GM11168 (cell line): ENCODE measurements at regions not wholly inside any gene's neighbourhood (a gene's known extent, or its start where the extent isn't known, plus 50 kb on each side); places are given as distances from the start of the nearest gene placed in this dataset.
"Not testable (repeated sequence)": the region's sequence is repeated elsewhere in the genome, so short reads cannot be mapped to it uniquely, and the experiment has no call there.

ENCODE experiments used
- in situ Hi-C: fragments of 300-500 bp; cut with MboI; formaldehyde crosslinking; loops from one replicate; pipeline ENCODE4 v1.12.0; 2022; ENCODE audit warnings: low sequenced_read_pairs; ENCODE audit not compliant: unreplicated experiment

DNA sequence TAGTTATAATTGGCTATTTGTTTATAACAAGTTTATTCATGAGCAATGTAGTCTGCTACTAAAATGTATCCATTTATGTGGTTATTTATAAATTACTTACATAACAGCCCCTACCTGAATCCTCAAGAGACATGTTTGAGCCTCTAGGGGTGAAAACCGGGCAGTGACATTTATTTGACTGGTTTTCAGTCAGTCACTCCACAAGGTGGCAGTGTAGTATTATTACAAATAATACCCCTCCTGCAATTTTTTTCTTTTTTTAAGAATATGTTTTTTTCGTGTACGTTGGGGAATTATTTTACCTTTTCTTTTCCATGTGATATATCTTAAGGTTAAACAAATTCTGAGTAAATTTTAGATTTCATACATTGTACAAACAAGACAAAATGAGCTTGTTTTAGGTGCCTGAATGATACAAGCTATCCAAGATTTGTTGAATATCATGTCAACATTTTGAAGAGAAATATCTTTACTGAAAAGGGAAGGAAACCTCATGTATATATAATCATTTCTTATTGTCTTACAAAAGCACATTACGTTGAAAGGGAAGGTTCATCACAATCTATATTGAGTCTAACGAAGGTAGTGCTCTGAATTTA is 598.7 kb upstream of the TECRL start:
- in situ Hi-C loops = no loop called here

DNA sequence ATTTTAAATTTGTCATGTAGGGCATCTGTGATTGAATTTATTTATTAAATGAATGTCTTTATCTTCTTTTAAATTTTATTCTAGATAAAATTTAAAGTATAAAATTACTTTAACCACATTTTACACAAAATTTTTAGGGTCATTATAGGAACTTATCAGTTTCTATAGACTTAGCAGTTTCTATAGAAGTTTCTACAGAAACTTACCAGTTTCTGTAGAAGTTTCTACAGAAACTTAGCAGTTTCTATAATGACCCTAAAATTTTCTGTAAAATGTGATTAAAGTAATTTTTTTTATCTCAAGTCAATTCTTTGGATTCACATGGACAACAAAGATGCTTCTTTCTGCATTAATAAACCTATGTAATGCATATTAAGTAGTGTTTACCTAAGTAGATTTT is 565.9 kb upstream of the TECRL start:
- in situ Hi-C loops = no loop called here

DNA sequence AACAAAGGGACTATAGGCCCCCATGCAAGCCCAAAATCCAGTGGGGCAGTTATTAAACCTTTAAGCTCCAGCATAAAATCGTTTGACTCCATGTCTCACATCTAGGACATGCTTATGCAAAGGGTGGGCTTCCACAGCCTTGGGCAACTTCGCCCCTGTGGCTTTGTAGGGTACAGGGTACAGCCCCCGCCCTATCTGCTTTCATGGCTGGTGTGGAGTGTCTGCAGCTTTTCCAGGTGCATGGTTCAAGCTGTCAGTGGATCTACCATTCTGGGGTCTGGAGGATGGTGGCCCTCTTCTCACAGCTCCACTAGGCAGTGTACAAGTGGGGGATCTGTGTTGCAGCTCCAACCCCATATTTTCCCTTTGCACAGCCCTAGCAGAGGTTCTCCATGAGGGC is 559.8 kb upstream of the TECRL start:
- in situ Hi-C loops = no loop called here

DNA sequence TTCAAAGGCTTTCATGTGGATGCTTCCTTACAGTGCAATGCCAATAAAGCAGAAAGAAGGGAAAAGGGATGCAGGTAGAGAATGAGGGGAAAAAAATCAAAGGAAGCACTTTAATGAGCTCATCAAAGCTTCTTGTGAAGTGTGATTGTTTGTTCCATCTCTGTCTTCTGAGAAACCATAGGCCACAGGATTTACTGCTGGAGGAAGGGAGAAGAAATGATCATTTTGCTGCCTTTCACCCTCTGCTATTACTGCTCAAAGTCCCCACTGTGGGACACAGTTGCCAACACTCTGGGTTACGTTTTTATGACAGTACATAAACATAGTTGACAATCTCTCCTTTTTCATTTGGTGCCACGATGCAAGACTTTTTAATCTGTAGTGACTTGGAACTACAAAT is 558.0 kb upstream of the TECRL start:
- in situ Hi-C loops = no loop called here

DNA sequence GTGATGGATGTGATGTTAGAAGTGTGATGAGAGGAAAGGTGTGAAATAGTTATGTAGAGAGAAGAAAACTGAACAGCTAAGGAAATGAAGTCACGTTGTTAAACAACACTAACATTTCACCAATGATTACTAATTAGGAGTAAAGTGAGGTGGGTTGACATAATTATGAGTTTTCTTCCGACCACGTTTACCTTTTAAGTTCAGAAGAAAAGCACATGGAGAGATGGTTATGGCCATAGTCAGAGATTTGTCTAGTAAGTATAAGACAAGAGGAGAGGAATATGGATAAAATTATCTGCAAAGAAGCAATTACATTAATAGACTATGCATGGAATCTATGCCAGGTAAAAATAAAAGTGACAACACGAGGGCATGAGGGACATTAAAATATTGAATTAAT is 551.3 kb upstream of the TECRL start:
- in situ Hi-C loops = no loop called here

DNA sequence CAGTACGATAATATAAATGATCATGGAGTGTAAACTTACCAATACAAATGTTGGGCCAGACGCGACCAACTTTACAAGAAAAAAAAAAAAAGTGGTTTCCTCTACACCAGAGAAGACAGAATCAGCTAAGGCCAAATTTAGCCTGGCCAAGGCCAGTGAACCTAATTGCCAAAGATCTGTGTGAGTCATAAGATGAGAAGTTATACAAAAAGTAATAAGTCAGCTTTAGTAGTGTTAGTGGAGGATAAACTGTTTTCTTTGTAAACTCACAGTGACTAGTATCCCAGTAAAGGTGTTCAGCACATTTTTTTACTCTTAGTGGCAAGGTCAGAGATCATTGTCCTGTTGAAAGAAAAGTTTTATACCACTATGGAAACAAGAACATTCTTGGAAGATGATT is 531.4 kb upstream of the TECRL start:
- in situ Hi-C loops = no loop called here

DNA sequence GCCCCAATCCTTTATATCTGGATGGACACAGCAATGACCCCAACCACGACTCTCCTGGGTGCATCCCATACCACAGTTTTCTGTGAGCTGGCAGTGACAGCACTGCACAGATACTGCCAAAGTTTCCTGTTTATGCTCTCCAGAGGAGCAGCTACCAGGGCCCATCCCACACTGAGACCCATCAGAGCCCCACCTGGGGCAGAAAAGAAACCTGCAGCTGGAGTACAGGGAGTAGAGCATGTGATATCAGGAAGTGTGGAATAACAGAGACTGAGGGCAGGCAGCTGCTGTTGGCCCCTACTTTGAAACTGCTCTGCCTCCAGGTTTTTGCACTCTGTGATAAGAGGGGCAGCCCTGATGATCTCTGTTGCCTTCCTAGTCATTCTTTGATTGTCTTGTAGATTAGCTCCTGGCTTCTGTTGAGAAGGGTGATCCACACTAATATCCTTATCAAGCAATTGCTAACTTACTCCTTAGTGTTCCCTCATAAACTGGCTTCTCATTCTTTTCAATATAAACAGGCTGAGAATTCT is 526.3 kb upstream of the TECRL start:
- in situ Hi-C loops = no loop called here

DNA sequence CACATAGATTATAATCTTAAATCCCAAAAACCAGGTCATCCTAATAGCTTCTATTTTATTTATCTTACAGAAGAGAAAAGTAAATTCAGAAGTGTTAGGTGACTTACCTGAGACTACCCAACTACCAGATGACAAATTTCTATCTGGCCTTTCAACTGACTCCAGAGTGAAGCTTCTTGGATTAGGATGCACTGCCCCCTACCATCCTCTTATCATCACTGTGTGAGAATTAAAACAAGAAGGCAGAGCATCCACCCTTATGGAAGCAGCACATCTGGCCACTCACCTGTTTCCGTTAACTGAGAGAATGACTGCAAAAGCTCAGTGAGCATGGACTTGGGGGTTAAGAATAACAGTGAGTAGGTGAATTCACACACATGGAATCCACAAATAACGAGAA is 502.6 kb upstream of the TECRL start:
- in situ Hi-C loops = no loop called here

DNA sequence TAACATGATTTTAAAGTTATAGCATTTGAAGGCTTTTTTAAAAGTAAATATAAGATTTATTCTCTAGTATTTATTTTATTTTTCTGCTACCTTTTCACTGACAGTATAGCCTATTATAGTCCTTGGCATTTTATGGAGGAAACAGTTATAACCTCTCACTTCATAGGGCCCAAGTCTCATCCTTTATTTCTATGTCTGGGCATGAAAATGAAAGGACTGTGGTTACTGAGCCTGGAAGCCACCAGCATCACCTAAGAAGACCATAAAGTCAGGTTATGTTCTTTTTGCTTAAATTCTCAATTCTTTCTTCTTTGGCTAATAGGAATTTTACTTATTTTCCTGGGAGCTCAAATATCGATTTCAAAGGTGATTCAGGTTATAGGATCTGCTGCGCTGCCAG is 494.7 kb upstream of the TECRL start:
- in situ Hi-C loops = no loop called here

DNA sequence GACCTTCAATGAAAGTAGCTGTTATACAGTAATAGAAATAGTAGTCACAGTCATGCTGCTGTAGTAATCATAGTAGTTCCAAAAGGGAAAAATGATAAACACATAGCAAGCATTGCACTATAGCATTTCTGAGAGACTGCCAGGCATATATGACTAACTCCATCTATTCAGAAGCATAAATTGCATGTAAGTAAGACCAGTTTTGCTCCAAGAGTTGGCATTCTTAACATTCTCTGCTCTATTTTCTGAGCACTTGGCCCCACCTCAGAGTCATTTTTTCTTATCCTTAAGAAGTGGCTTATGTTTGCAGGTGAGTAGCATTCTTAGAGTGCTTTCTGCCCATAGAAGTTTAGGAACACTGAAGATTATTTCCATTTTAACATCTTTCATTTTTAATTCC is 490.3 kb upstream of the TECRL start:
- in situ Hi-C loops = no loop called here

DNA sequence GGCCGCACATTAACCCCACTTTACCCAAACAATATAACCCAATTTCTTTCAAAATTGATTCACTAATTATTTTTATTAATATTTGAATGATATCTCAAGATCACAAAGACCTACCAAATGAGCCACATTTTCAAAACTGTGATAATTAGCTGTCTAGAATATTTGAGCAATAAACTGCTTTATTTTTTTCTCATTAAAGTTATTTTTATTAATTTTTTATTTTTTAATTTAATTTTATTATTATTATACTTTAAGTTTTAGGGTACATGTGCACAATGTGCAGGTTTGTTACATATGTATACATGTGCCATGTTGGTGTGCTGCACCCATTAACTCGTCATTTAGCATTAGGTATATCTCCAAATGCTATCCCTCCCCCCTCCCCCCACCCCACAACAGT is 489.8 kb upstream of the TECRL start:
- in situ Hi-C loops = not testable (repeated sequence)

DNA sequence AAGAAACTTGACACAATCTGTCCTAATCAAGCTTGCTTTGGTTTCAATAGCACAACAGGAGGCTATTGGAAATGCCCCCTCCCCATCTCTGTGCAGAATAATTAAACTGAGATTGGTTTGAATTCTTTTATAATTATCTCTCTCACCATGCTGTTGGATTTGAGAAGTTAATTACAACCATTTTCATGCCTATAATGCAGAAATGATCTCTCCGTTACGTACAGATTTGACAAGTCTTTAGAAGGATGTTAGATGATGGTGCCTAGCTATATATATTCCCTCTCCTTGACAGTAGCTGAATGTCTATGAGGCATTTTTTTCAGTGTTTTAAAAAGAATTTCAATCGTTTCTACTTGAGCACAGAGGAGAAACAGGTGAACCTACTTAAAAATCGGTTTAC is 488.4 kb upstream of the TECRL start:
- in situ Hi-C loops = no loop called here

DNA sequence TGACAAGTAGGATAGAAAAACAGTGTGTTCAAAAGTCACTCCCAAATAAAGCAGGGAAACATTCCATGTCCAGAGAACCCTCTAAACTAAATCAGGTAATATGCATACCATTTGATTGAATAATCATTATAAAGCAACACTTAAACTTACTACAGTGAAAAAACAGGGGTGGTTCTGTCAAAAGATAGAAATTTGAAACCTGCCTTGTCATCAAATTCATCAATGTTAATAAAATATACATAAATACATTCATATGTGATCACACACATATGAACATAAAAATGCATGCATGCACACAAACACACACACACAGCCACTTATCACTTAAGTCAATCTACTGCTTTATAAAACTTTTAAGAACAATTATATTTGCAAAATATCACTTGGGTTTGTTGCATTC is 485.8 kb upstream of the TECRL start:
- in situ Hi-C loops = no loop called here

DNA sequence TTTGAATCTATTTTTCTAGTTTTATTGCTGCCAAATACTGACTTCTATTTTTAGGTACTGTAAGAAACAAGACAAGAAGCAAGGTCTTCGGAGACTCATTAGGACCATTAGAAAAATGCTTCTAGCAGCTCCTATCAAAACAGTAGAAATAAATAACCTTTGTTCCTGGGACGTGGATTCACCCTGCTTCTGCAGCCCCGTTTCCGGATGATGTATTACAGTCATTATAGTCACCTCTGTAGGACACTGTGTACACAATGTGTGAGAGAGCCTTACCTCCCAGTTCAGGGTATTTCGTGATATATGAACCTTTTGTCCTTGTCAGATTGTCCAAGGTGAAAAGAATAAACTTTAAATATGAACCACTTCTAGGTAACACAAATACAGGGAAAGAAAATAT is 484.0 kb upstream of the TECRL start:
- in situ Hi-C loops = no loop called here

DNA sequence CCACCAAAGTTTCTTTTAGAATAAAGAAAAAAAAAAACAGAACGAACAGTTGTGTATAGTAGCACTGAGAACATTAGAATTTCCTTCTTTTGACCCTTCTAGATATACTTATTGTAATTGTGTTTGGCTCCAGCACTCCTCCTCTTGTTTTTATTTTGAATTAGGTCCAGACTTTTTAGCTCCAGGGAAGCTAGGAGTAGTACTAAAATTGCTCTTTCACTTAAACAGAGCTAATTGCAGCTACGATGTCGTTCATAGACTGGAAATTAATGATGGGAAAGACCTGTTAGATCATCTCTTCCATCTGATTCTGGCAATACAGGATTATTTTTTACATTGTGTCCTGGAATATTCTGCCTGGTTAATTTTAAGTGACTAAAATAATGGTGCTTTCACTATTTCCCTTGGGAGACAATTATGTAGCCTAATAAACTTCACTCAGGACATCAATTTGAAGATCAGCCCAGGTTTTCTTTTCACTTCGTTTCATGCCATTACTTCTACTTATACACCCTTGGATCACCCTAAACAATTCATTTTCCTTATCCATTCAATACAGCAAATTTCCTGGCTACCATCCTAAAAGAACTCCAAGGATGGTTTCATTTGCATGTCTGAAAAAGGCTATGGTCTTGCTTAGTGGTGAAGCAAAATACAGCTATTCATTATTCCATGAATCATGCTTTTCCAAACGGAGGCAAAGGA is 480.8 kb upstream of the TECRL start:
- in situ Hi-C loops = no loop called here

DNA sequence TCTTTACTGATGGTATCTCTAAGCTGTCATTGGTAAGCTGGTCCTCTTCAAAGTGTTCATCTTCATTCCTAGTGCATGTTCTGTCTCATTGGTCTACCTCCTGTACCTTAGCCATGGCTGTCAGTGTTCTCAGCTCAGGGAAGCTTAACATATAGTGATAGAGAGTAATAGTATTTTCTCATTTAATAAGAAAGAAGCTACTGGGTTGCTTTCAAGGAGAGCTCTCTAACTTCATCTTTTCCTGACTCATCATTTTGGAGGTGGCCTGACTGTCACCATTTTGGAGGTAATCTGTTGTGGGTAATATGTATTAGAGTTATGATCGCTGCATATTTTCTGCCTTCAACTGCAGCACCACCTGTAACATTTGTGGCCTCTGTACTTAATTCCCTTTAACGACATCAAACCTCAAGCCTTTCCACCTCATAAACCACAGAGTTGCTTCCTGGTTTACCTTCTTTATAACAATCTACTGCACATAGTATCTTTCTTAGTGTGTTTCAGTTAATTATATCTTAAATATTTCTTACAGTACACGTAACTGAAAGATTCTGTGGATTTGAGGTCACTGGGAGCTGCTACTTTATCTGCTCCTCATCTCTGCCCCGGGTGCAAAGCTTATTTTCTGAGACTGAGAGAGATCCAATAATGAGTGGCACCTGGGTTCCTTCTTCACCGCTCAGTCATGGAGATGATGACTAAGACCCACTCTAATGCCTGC is 474.0 kb upstream of the TECRL start:
- in situ Hi-C loops = no loop called here

DNA sequence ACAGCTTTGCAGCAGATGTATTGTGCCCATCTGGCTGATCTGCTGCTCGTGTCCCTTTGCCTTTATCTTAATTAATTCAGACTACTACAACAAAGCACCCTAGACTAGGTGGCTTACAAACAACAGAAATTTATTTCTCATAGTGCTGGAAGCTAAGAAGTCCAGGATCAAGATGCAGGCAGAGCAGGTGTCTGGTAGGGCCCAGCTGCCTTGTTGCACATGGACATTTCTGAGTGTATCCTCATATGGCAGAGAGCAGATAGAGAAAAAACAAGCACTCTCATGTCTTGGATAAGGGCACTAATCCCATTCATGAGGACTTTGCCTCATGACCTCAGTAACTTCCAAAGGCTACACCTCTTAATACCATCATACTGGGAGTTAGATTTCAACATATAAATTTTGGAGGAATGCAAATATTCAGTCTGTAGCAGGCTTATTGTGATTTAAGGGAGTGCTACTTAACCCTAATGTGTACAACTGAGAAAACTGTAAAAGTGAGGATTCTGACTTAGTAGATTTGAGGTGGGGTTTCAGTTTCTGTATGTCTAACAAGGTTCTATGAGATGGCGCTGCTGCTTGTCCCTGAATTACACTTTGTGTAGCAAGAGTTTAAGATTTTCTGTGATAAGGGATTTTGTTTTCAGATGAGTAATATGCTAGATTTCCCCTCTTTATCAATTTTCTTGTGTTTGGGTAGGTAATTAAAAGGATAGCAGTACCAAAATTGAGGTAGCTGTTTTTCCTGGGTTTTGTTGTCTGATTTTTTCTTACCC is 473.2 kb upstream of the TECRL start:
- in situ Hi-C loops = no loop called here

DNA sequence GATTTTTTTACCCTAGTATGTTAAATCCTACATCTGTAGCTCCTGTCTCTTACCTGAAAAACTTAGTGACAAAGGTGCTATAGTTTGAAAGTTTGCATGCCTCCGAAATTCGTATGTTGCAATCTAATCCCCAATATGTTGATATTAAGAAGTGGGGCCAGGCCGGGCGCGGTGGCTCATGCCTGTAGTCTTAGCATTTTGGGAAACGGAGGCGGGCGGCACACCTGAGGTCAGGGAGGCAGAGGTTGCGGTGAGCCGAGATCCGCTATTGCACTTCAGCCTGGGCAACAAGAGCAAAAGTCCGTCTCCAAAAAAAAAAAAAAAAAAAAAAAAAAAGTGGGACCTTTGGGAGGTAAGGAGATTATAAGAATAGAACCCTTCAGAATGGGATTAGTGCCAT is 471.3 kb upstream of the TECRL start:
- in situ Hi-C loops = no loop called here

DNA sequence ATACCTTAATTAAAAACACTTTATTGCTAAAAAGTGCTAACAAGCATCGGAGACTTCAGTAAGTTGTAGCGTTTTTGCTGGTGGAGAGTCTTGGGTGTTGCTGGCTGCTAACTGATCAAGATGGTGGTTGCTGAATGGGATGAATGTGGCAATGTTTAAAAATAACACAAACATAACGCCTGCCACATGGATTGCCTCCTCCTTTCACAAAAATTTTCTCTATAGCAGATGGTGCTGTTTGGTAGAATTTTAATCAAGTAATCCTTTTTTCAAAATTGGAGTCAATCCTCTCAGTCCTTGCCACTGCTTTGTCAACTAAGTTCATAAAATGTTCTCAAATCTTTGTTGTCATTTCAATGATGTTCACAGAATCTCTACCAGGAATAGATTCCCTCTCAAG is 466.8 kb upstream of the TECRL start:
- in situ Hi-C loops = no loop called here

DNA sequence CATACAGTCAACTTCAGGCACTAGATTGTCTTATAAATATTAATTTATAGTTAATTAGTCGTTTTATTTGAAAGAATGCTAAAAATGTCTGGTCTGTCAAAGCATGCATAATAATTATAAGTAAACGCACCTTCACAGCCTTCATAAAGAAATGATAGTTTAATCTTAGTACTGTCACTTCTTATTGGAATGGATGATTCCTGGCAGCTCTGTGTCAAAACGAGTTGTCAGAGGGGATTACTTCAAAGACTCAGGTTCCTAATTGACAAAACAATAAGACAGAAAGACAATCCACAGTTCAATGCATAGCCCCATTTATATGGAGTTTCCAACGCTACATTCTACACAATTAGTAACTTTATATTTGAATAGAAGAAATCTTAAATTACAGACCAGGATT is 461.3 kb upstream of the TECRL start:
- in situ Hi-C loops = no loop called here

DNA sequence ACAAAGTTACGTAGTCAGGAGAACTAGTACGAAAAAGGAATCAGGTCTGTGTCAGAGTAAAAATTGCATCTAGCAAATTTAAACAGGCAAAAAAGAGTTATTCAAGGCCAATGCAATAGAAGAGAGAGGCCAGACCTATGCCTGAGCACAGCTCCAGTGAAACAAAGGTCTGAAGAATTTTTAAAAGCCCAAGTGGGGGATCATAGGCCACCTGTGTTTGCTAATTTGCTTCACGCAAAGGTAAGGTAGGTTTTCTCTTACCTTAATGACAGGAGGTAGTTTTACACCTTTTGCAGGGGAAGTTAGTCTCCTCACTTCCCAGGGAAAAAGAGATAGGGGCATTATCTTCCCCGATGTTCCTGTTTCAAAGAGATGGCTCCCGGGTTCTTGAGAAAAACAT is 448.6 kb upstream of the TECRL start:
- in situ Hi-C loops = no loop called here
